Activated T-cell treated with anti-CD3 and anti-CD28 coated beads, Interleukin-2, amount 50 U/mL, for 24 hours (primary cell): ENCODE measurements at regions not wholly inside any gene's neighbourhood (a gene's known extent, or its start where the extent isn't known, plus 50 kb on each side); places are given as distances from the start of the nearest gene placed in this dataset.

Source experiments
- DNase-seq: peaks from one replicate; pipeline ENCODE4 v3.0.0-alpha.2; 2020
- H3K27ac Mint-ChIP-seq: 2 replicates; pipeline ENCODE4 v1.8.0; 2020; ENCODE audit warnings: mild to moderate bottlenecking, mixed read lengths
- H3K27me3 Mint-ChIP-seq: 2 replicates; pipeline ENCODE4 v1.8.0; 2020; ENCODE audit warnings: mixed read lengths
- H3K36me3 Mint-ChIP-seq: 2 replicates; pipeline ENCODE4 v1.8.0; 2020; ENCODE audit warnings: low read depth, mixed read lengths
- H3K4me1 Mint-ChIP-seq: 2 replicates; pipeline ENCODE4 v1.8.0; 2020; ENCODE audit warnings: low read depth, mixed read lengths
- H3K4me3 Mint-ChIP-seq: 2 replicates; pipeline ENCODE4 v1.8.0; 2020; ENCODE audit warnings: mild to moderate bottlenecking, moderate library complexity, mixed read lengths
- H3K9me3 Mint-ChIP-seq: 2 replicates; pipeline ENCODE4 v1.8.0; 2020; ENCODE audit warnings: mixed read lengths

- peak overlapping the region; percentile 39 for H3K4me3 Mint-ChIP-seq
- H3K4me1 Mint-ChIP-seq: peaks cover 43% of the 10 kb centered on the region
- H3K36me3 Mint-ChIP-seq: no peaks in the 10 kb centered on the region
- no peak for DNase-seq
- H3K27ac Mint-ChIP-seq: no peak overlapping the region
- H3K9me3 Mint-ChIP-seq: no peaks in the 10 kb centered on the region
- H3K27me3 Mint-ChIP-seq: peaks cover 92% of the 10 kb centered on the region
Measured at GRCh38 chr1:98048751-98049325, 128.0 kb upstream of the DPYD start.

DNA sequence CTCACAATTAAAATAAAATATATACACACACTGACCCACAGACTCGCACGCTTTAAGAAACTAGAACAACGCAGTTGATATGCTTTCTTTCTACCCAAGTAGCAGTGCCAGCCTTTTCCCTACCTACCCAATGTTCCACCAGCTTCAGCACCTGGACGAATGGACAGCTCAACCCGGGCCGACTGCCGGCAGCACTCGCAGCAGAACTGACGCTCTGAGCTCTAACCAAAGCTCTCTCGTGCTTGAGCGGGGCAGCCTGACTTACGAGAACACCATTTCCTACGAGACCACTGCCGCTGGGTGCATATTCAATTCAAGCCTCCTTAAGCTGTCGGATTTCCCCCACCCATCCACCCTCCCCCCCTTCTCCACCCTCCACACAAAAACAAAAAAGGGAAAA is 127.4 kb upstream of the DPYD start:
- Mint-ChIP-seq H3K4me3 (peak overlapping the region; percentile 39), H3K36me3 (no peaks in the 10 kb centered on the region), H3K4me1 (peaks cover 39% of the 10 kb centered on the region), H3K27ac (peak overlapping the region; percentile 23), H3K27me3 (peaks cover 92% of the 10 kb centered on the region), H3K9me3 (no peaks in the 10 kb centered on the region)
- peak; percentile 73 for DNase-seq

DNA sequence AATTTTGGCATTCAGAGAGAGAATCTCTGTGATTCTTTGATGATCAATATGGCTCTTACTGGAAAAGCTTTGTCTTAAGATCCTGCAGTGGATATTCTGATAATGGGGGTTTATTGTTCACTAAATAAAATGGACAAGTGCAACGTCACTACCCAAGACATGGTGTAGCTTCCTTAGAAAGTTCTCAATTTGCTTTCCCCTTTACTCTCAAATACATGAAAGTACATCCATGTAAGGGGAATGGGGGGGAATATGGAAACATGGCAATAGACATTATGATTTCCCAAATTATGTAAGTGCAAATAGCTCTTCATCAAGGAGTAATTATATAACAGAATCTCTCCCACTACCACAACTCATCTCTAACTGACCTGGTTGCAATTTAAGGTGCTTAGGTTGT is 126.3 kb upstream of the DPYD start:
- no peaks in the 10 kb centered on the region for H3K9me3 Mint-ChIP-seq
- peaks cover 89% of the 10 kb centered on the region for H3K27me3 Mint-ChIP-seq
- no peaks in the 10 kb centered on the region for H3K36me3 Mint-ChIP-seq
- no peak overlapping the region for H3K27ac Mint-ChIP-seq
- peaks cover 32% of the 10 kb centered on the region for H3K4me1 Mint-ChIP-seq
- DNase-seq: no peak
- H3K4me3 Mint-ChIP-seq: no peak overlapping the region

- H3K27me3 Mint-ChIP-seq: peaks cover 80% of the 10 kb centered on the region
- no peaks in the 10 kb centered on the region for H3K9me3 Mint-ChIP-seq
- H3K27ac Mint-ChIP-seq: no peak overlapping the region
- peak; percentile 47 for DNase-seq
- H3K36me3 Mint-ChIP-seq: no peaks in the 10 kb centered on the region
- peaks cover 32% of the 10 kb centered on the region for H3K4me1 Mint-ChIP-seq
- peak overlapping the region; percentile 77 for H3K4me3 Mint-ChIP-seq
Measured at GRCh38 chr1:98045767-98046641, 125.2 kb upstream of the DPYD start.

GRCh38 chr1:98045211-98045766 is 124.5 kb upstream of the DPYD start:
- no peaks in the 10 kb centered on the region for H3K36me3 Mint-ChIP-seq
- no peaks in the 10 kb centered on the region for H3K9me3 Mint-ChIP-seq
- peak overlapping the region; percentile 77 for H3K4me3 Mint-ChIP-seq
- H3K4me1 Mint-ChIP-seq: peaks cover 32% of the 10 kb centered on the region
- H3K27ac Mint-ChIP-seq: no peak overlapping the region
- peak; percentile 31 for DNase-seq
- peaks cover 78% of the 10 kb centered on the region for H3K27me3 Mint-ChIP-seq

GRCh38 chr1:98044766-98045165 is 123.9 kb upstream of the DPYD start:
- H3K4me3 Mint-ChIP-seq: peak overlapping the region; percentile 77
- no peaks in the 10 kb centered on the region for H3K9me3 Mint-ChIP-seq
- peaks cover 32% of the 10 kb centered on the region for H3K4me1 Mint-ChIP-seq
- no peak for DNase-seq
- H3K36me3 Mint-ChIP-seq: no peaks in the 10 kb centered on the region
- H3K27ac Mint-ChIP-seq: no peak overlapping the region
- peaks cover 72% of the 10 kb centered on the region for H3K27me3 Mint-ChIP-seq

- Mint-ChIP-seq H3K4me1 (peaks cover 26% of the 10 kb centered on the region), H3K4me3 (peak overlapping the region; percentile 77), H3K27me3 (peaks cover 67% of the 10 kb centered on the region), H3K9me3 (no peaks in the 10 kb centered on the region), H3K27ac (no peak overlapping the region), H3K36me3 (no peaks in the 10 kb centered on the region)
- DNase-seq: no peak
Measured at GRCh38 chr1:98044071-98044697, 123.3 kb upstream of the DPYD start.

DNA sequence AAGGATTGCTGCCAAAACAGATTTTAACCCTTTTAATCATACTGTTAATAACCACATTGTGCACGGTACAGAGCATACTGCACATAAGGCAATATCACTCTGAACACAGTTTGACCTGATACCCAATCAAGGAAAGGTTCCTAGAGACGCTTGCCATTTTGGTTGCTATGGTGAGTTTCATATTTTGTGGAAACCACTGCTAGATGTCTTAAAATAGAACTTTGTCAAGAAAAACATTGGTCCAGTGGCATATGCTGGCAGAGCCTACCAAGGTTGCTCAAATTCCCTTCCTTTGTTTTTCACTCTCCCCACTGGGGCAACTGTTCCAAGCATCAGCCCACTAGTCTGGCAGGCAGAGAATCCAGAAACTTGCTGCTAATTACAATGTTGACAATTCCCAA is 114.8 kb upstream of the DPYD start:
- peaks cover 5% of the 10 kb centered on the region for H3K4me1 Mint-ChIP-seq
- H3K36me3 Mint-ChIP-seq: no peaks in the 10 kb centered on the region
- H3K27ac Mint-ChIP-seq: no peak overlapping the region
- no peak for DNase-seq
- H3K4me3 Mint-ChIP-seq: no peak overlapping the region
- H3K9me3 Mint-ChIP-seq: no peaks in the 10 kb centered on the region
- peaks cover 24% of the 10 kb centered on the region for H3K27me3 Mint-ChIP-seq

DNA sequence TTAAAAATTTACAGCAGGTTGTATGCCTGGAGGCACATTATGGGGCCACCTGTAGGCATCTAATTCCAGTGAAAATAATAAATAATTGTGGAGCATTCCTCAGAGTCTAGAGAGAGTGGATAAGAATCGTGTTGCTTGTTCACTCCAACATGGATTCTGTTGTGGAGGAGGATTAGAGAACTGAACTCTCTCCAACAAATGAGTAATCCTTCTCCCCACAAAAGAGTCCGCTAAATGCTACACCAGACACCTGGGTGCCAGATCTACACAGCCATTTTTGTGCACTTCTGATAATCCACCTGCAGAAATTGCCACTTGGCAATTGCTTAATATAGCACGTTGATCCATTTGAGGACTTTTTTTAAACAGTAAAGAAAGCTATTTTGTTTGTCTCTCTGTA is 113.7 kb upstream of the DPYD start:
- no peaks in the 10 kb centered on the region for H3K36me3 Mint-ChIP-seq
- no peak overlapping the region for H3K27ac Mint-ChIP-seq
- H3K4me1 Mint-ChIP-seq: peaks cover 9% of the 10 kb centered on the region
- H3K27me3 Mint-ChIP-seq: peaks cover 23% of the 10 kb centered on the region
- DNase-seq: no peak
- H3K9me3 Mint-ChIP-seq: no peaks in the 10 kb centered on the region
- H3K4me3 Mint-ChIP-seq: no peak overlapping the region

- DNase-seq: no peak
- Mint-ChIP-seq H3K4me1 (peaks cover 9% of the 10 kb centered on the region), H3K9me3 (no peaks in the 10 kb centered on the region), H3K4me3 (no peak overlapping the region), H3K36me3 (no peaks in the 10 kb centered on the region), H3K27me3 (peaks cover 23% of the 10 kb centered on the region), H3K27ac (no peak overlapping the region)
Measured at GRCh38 chr1:98032958-98033357, 112.1 kb upstream of the DPYD start.

- no peak for DNase-seq
- H3K27ac Mint-ChIP-seq: no peak overlapping the region
- H3K9me3 Mint-ChIP-seq: no peaks in the 10 kb centered on the region
- peaks cover 9% of the 10 kb centered on the region for H3K4me1 Mint-ChIP-seq
- H3K36me3 Mint-ChIP-seq: no peaks in the 10 kb centered on the region
- no peak overlapping the region for H3K4me3 Mint-ChIP-seq
- peaks cover 18% of the 10 kb centered on the region for H3K27me3 Mint-ChIP-seq
Measured at GRCh38 chr1:98030976-98031375, 110.1 kb upstream of the DPYD start.

DNA sequence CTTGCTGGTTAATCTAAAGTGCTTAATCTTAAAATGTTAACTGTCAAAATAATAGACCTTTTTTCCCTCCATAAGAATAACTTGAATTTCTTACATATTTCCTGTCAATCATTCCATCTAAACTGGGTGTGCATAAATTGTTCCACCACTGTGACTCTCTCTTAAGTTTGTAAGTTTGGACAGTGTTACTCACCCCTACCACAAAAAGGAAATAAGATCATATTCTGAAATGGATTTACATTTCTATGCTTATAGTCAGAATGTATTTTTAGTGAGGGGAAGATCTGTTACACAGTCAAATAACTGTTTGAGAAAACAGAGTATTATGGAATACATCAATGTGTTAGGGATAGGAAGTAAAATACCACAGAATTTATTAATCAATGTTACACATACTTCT is 109.6 kb upstream of the DPYD start:
- Mint-ChIP-seq H3K36me3 (no peaks in the 10 kb centered on the region), H3K9me3 (no peaks in the 10 kb centered on the region), H3K4me3 (no peak overlapping the region), H3K4me1 (peaks cover 9% of the 10 kb centered on the region), H3K27me3 (peaks cover 17% of the 10 kb centered on the region), H3K27ac (no peak overlapping the region)
- DNase-seq: no peak

DNA sequence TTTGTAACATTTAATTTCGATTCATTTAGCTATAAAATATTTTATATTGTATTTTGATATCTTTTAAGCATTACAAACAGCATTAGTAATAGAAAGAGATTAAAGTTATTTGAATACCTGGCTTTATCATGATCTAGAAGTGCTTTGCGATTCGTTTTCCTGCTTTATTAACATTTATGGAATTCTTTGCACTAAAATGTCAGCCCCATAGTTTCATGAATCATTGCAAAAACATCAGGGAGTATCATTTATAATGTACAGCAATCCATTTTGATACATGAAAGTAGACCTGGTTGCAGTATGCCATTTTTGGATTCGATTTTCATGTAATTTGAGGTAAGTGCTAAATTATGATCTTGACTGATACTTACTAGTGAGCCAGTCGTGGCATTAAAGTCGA is 108.0 kb upstream of the DPYD start:
- H3K36me3 Mint-ChIP-seq: no peaks in the 10 kb centered on the region
- no peak overlapping the region for H3K27ac Mint-ChIP-seq
- H3K4me3 Mint-ChIP-seq: no peak overlapping the region
- peaks cover 9% of the 10 kb centered on the region for H3K4me1 Mint-ChIP-seq
- peaks cover 7% of the 10 kb centered on the region for H3K27me3 Mint-ChIP-seq
- H3K9me3 Mint-ChIP-seq: no peaks in the 10 kb centered on the region
- no peak for DNase-seq

DNA sequence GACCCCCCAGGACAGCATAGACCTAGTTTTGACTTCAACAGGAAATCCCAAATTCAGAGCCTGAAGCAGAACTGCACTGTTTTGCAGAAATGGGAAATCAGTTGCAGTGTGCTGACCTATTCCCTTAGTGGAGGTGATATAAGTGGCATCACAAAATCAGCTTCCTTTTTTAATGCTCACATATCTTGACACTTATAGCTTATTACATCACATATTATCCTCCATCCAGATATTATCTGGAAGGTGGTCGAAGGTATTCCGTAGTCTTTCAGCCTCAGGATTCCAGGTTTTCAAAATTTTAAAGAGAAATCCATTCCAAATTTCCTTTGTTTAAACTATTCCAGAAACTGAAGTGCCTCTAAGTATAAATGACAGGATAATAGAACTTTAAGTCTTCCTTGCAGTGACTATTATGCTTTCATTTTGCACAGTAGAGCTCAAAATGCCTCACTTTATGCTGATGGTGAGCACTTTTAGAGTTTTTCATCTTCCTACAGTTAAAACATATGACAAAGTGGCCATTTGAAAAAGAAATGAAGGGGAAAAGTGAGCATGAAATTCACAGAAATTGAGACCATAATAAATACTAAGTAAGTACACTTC is 106.4 kb upstream of the DPYD start:
- peaks cover 9% of the 10 kb centered on the region for H3K4me1 Mint-ChIP-seq
- peaks cover 6% of the 10 kb centered on the region for H3K27me3 Mint-ChIP-seq
- no peaks in the 10 kb centered on the region for H3K36me3 Mint-ChIP-seq
- no peak overlapping the region for H3K4me3 Mint-ChIP-seq
- DNase-seq: no peak
- H3K9me3 Mint-ChIP-seq: no peaks in the 10 kb centered on the region
- no peak overlapping the region for H3K27ac Mint-ChIP-seq
